ENCODE measurements at regions not wholly inside any gene's neighbourhood (a gene's known extent, or its start where the extent isn't known, plus 50 kb on each side); places are given as distances from the start of the nearest gene placed in this dataset.

DNA sequence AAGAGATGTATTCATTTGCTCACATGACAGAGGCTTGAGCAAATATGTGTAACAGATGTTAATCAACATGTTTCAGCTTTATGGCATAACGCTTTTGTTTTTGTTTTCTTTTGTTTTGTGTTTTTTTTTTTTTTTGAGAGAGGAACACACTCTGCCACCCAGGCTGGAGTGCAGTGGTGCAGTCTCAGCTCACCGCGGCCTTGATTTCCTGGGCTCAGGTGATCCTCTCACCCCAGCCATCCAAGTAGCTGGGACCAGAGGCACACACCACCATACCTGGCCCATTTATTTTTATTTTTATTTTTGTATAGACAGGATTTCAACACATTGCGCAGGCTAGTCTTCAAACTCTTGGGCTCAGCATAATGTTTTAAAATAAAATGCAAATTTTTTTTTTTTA lies 1504.4 kb upstream of the CADM2 start:
- FAIRE-seq (no peak), DNase-seq (ENCODE audit: insufficient read length) (no peak)
- TF ChIP-seq TAF1 (IDR thresholded peaks at IDR 0.05; ENCODE audit: borderline replicate concordance, low read depth, low read length), result no peak
- TF ChIP-seq POLR2A (IDR thresholded peaks at IDR 0.05; ENCODE audit: low read depth, low read length), result no peak
- no peak for TF ChIP-seq POLR2AphosphoS5 (IDR thresholded peaks at IDR 0.05; ENCODE audit: low read depth, low read length)

DNA sequence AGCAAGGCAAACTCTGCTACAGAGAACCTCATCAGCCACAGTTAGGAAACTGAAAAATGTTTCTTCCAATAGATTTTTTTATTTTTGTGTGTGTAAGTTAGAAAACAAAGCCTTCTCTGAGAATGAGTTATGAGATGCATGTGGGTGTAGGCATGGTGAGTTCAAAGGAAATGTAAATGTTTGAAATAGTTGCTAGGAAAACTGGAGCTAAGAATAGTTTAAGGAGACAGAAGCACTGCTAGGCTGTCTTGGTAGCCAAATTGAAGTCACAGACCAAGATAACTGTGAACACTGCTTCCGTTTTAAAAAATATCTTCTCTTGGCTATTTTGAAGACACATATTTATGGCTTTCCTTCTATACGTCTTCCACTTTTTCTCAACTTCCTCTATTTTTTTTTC lies 1501.2 kb upstream of the CADM2 start:
- no peak for TF ChIP-seq TAF1 (IDR thresholded peaks at IDR 0.05; ENCODE audit: borderline replicate concordance, low read depth, low read length)
- no peak for TF ChIP-seq POLR2AphosphoS5 (IDR thresholded peaks at IDR 0.05; ENCODE audit: low read depth, low read length)
- no peak for TF ChIP-seq POLR2A (IDR thresholded peaks at IDR 0.05; ENCODE audit: low read depth, low read length)
- DNase-seq (ENCODE audit: insufficient read length) (no peak), FAIRE-seq (no peak)

DNA sequence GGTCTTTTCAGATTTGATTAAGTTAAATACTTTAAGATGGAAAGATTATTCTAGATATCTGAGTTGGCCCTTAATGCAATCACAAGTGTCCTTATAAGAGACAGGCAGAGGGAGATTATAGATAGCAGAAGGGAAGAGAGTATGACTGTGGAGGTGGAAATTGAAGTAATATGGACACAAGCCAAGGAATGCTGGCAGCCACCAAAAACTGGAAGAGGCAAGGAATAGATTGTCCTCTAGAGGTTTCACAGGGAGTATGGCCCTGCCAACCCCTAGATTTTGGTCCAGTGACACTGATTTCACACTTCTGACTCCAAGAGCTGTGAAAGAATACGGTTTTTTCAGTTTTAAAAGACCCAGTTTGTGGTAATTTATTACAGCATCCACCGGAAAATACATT lies 1498.7 kb upstream of the CADM2 start:
- TF ChIP-seq TAF1 (IDR thresholded peaks at IDR 0.05; ENCODE audit: borderline replicate concordance, low read depth, low read length), result no peak
- TF ChIP-seq POLR2A (IDR thresholded peaks at IDR 0.05; ENCODE audit: low read depth, low read length), result no peak
- no peak for TF ChIP-seq POLR2AphosphoS5 (IDR thresholded peaks at IDR 0.05; ENCODE audit: low read depth, low read length)
- DNase-seq (ENCODE audit: insufficient read length), result no peak
- no peak for FAIRE-seq

DNA sequence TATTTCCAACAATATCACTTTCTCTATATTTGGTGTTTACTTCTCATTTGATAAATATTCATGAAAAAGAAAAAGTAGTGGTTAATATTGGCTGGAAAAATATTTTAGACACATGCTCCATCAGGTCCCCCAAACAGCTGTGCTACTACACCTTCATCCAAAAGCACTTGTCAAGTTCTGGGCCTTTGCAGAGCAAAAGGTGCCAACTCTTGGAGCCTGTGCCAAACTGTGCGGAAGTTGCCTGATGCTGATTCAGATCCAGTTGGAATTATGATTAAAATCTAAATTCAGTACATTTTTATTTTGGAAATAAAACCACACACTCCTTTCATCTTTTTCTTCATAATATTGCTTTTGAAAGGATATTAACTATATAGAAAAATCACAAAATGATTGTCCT lies 1497.4 kb upstream of the CADM2 start:
- FAIRE-seq (no peak), DNase-seq (ENCODE audit: insufficient read length) (no peak)
- TF ChIP-seq POLR2A (IDR thresholded peaks at IDR 0.05; ENCODE audit: low read depth, low read length), result no peak
- TF ChIP-seq POLR2AphosphoS5 (IDR thresholded peaks at IDR 0.05; ENCODE audit: low read depth, low read length), result no peak
- TF ChIP-seq TAF1 (IDR thresholded peaks at IDR 0.05; ENCODE audit: borderline replicate concordance, low read depth, low read length), result no peak

DNA sequence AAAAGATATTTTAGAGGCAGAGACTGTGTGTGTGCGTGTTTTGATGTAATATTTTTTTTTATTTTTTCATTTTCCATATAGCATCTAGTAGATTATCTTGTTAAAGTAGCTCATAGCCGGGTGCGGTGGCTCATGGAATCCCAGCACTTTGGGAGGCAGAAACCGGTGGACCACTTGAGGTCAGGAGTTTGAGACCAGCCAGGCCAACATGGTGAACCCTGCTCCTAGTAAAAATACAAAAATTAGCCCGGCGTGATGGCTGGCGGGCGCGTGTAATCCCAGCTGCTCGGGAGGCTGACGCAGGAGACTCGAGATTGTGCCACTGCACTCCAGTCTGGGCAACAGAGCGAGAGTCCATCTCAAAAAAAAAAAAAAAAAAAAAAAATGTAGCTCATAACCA lies 1481.2 kb upstream of the CADM2 start:
- FAIRE-seq (no peak), DNase-seq (ENCODE audit: insufficient read length) (no peak)
- TF ChIP-seq TAF1 (IDR thresholded peaks at IDR 0.05; ENCODE audit: borderline replicate concordance, low read depth, low read length), result no peak
- no peak for TF ChIP-seq POLR2AphosphoS5 (IDR thresholded peaks at IDR 0.05; ENCODE audit: low read depth, low read length)
- no peak for TF ChIP-seq POLR2A (IDR thresholded peaks at IDR 0.05; ENCODE audit: low read depth, low read length)

DNA sequence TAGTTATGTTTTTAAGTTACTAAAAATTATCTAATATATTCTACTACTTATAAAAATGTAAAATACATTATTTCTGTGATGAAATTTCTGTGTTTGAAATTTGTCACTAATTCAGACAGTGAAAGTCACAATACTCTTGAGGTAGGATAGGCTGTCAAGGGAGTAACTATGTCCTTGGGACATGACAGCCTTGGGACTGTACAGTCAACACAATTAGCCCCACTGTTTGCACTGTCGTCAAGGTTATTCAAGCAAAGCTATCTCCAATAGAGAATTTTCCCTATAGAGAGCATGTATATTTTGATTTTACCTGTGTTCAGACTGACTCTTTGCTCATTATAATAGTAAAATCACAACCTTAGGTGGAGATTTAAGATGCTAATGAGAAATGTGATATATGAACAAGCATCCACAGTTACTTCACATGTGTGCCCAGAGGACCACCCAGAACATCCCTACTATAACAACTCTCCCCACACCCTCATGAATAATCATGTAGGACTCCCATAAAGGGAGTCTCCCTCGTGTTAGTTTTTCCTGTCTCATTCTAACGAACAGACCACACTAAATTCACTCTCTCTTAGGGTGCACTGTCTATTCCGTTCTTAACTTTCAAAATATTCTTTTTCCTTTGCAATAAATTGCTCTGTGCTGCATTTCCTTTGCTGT lies 1476.3 kb upstream of the CADM2 start:
- no peak for TF ChIP-seq POLR2A (IDR thresholded peaks at IDR 0.05; ENCODE audit: low read depth, low read length)
- TF ChIP-seq POLR2AphosphoS5 (IDR thresholded peaks at IDR 0.05; ENCODE audit: low read depth, low read length), result no peak
- TF ChIP-seq TAF1 (IDR thresholded peaks at IDR 0.05; ENCODE audit: borderline replicate concordance, low read depth, low read length), result no peak
- FAIRE-seq, result no peak
- DNase-seq (ENCODE audit: insufficient read length), result no peak

DNA sequence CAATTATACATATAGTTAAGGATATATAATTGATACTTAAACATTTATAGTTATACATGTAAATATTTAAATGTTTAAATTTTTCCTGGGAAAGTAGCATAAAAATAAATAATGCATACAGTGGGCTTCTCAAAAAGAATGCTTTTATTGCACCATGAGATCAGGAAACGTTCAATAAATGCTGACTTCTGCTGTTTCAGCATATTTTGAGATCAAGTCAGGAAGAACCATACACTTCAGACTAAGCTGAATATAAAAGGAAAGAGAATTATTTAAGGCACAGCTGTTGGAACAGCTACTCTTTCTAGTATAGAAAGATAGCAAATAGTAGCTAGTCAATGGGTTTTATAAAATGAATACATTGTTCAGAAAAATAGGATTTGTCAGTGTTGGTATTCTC lies 1462.3 kb upstream of the CADM2 start:
- FAIRE-seq (no peak), DNase-seq (ENCODE audit: insufficient read length) (no peak)
- no peak for TF ChIP-seq POLR2AphosphoS5 (IDR thresholded peaks at IDR 0.05; ENCODE audit: low read depth, low read length)
- no peak for TF ChIP-seq POLR2A (IDR thresholded peaks at IDR 0.05; ENCODE audit: low read depth, low read length)
- no peak for TF ChIP-seq TAF1 (IDR thresholded peaks at IDR 0.05; ENCODE audit: borderline replicate concordance, low read depth, low read length)

DNA sequence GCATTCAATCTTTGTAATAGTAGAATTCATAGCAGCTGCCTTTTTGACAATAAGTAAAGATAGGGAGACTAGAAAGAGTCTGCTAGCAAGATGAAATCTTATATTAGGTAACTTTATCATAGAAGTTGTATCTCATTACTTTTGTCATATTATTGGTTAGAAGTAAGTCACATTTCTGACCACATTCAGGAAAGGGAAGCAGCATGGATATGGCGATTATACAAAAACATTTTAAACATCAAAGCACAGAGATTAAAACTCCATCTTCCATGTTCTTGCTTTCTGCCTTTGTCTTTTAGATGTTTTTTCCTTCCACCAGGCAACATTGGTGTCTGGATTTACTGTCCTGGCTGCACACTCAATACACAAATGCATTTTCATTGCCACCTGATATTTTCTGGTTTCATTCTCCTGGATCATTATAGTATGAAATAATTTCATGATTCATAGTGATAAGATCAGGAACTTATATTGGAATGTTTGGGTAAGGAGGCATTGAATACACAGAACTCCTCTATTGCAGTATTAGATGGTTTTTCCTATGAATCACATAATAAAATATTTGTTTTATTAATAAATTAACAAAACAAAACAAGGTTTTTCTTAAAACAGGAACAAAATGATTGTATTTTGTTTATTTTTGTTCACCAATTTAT lies 1460.3 kb upstream of the CADM2 start:
- TF ChIP-seq POLR2A (IDR thresholded peaks at IDR 0.05; ENCODE audit: low read depth, low read length) (no peak), POLR2AphosphoS5 (IDR thresholded peaks at IDR 0.05; ENCODE audit: low read depth, low read length) (no peak), TAF1 (IDR thresholded peaks at IDR 0.05; ENCODE audit: borderline replicate concordance, low read depth, low read length) (no peak)
- DNase-seq (ENCODE audit: insufficient read length), result no peak
- FAIRE-seq, result no peak

DNA sequence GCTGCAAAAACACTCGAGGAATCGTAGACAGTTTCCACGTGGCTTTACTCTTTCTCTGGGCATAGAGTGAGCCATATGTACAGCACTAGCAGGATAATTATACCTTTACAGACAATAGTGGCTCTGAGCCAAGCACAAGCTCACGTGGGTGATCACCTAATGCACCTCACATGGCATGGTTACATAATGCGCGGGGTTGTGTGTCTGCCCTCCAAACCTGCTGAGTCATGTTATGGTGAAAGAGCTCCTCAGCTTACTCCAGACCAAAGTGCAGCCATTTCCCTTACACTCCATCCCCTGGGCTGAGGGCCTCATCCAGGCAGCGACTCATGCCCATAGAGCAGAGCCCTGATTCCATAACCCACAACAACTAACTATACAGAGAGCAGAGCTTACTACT lies 1458.4 kb upstream of the CADM2 start:
- DNase-seq (ENCODE audit: insufficient read length), result no peak

DNA sequence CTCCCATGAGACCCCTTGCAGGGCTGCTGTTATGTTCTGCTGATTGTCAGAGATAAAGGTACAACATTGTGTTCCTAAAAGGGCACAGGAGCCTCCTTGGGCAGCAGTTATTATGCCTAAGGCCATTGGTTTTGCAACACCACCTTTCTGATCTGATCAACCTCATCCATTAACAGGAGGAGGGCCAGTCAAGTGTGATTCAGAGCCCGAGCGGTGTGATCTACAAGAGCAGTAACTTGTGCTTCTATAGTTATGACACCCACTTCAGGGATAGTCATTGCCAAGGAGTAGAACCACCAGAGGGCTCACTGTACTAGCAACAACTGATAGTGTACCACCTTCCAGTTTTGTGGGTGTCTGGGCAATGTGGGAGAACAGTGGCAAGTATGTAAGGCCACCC lies 1457.9 kb upstream of the CADM2 start:
- FAIRE-seq, result no peak
- DNase-seq (ENCODE audit: insufficient read length), result no peak
- no peak for TF ChIP-seq POLR2A (IDR thresholded peaks at IDR 0.05; ENCODE audit: low read depth, low read length)
- no peak for TF ChIP-seq TAF1 (IDR thresholded peaks at IDR 0.05; ENCODE audit: borderline replicate concordance, low read depth, low read length)
- no peak for TF ChIP-seq POLR2AphosphoS5 (IDR thresholded peaks at IDR 0.05; ENCODE audit: low read depth, low read length)

More for the DNA sequence above, 1458.4 kb upstream of the CADM2 start:
- FAIRE-seq, result no peak
- TF ChIP-seq TAF1 (IDR thresholded peaks at IDR 0.05; ENCODE audit: borderline replicate concordance, low read depth, low read length) (no peak), POLR2AphosphoS5 (IDR thresholded peaks at IDR 0.05; ENCODE audit: low read depth, low read length) (no peak), POLR2A (IDR thresholded peaks at IDR 0.05; ENCODE audit: low read depth, low read length) (no peak)

DNA sequence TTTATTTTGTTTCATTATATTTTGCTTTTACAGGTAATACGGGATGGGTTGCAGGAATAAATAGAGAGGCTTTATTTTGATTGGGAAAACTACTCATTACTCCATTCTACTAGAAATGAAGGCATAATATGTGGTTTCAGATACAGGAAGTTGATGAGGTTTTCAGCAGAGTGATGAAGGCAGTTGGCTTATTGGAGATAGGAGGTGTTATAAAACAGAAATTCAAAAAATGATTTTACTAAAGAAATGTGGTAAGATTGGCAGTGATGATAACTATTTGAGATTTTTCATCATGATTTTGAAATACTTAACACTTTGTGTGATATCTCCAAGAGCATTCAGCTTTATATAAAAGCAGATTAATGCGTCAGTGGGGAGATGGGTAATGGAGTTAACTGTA lies 1445.7 kb upstream of the CADM2 start:
- DNase-seq (ENCODE audit: insufficient read length) (no peak), FAIRE-seq (no peak)
- TF ChIP-seq POLR2AphosphoS5 (IDR thresholded peaks at IDR 0.05; ENCODE audit: low read depth, low read length) (no peak), POLR2A (IDR thresholded peaks at IDR 0.05; ENCODE audit: low read depth, low read length) (no peak), TAF1 (IDR thresholded peaks at IDR 0.05; ENCODE audit: borderline replicate concordance, low read depth, low read length) (no peak)

DNA sequence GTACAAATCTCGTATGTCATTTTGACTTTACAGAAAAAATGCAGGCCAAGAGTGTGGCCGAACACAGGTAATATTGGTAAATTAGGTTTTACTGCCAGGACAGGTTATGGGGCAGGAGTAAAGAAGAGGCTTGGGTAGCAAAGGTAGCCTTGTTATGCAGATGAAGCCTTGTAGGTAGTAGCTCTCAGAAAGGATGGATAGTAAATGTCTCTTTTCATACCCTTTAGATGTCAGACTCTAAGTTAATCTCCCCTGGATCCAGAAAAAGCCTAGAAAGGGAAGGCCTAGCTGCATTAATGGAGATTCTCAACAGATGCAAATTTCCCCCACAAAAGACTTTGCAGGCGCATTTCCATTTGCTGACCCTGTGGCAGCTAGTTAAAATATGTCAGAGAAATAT lies 1445.1 kb upstream of the CADM2 start:
- no peak for DNase-seq (ENCODE audit: insufficient read length)
- TF ChIP-seq TAF1 (IDR thresholded peaks at IDR 0.05; ENCODE audit: borderline replicate concordance, low read depth, low read length) (no peak), POLR2AphosphoS5 (IDR thresholded peaks at IDR 0.05; ENCODE audit: low read depth, low read length) (no peak), POLR2A (IDR thresholded peaks at IDR 0.05; ENCODE audit: low read depth, low read length) (no peak)
- FAIRE-seq, result no peak

Measured in GM12892 (cell line).